C4-2B (cell line): ENCODE measurements at regions not wholly inside any gene's neighbourhood (a gene's known extent, or its start where the extent isn't known, plus 50 kb on each side); places are given as distances from the start of the nearest gene placed in this dataset.
A peak's percentile ranks its signal among the peaks of the same experiment; 100 is the strongest.
"Not testable (repeated sequence)": the region's sequence is repeated elsewhere in the genome, so short reads cannot be mapped to it uniquely, and the experiment has no call there.

ENCODE experiments used
- H3K27ac ChIP-seq: fragments of 450-650 bp; 2 replicates; pipeline ENCODE4 v1.5.1; 2017
- CTCF ChIP-seq: fragments of 450-650 bp; conservative IDR thresholded peaks from 2 replicates; pipeline ENCODE4 v1.5.1; 2017; ENCODE audit warnings: mild to moderate bottlenecking
- ZFX ChIP-seq: fragments of 450-650 bp; IDR thresholded peaks from 2 replicates; pipeline ENCODE4 v1.6.1; 2017

- no peak overlapping the region for H3K27ac ChIP-seq
- no peak for TF ChIP-seq CTCF
- no peak for TF ChIP-seq ZFX
Measured at GRCh38 chr5:101539315-101539714, 636.2 kb upstream of the ST8SIA4 start.

- no peak overlapping the region for H3K27ac ChIP-seq
- TF ChIP-seq CTCF (no peak), ZFX (no peak)
Measured at GRCh38 chr5:101535626-101536025, 632.5 kb upstream of the ST8SIA4 start.

- TF ChIP-seq CTCF (peak; percentile 12; the same call in 1 of the 2 replicates), ZFX (no peak)
- H3K27ac ChIP-seq, result no peak overlapping the region
Measured at GRCh38 chr5:101534491-101535110, 631.5 kb upstream of the ST8SIA4 start.

GRCh38 chr5:101532430-101532829 lies 629.3 kb upstream of the ST8SIA4 start:
- no peak overlapping the region for H3K27ac ChIP-seq
- TF ChIP-seq CTCF, result no peak
- TF ChIP-seq ZFX, result no peak

- TF ChIP-seq ZFX (no peak), CTCF (no peak)
- no peak overlapping the region for H3K27ac ChIP-seq
Measured at GRCh38 chr5:101531026-101531425, 627.9 kb upstream of the ST8SIA4 start.

GRCh38 chr5:101529094-101529493 lies 626.0 kb upstream of the ST8SIA4 start:
- not testable (repeated sequence) for H3K27ac ChIP-seq

GRCh38 chr5:101520417-101520816 lies 617.3 kb upstream of the ST8SIA4 start:
- no peak overlapping the region for H3K27ac ChIP-seq
- TF ChIP-seq CTCF (no peak), ZFX (no peak)

GRCh38 chr5:101517795-101518194 lies 614.7 kb upstream of the ST8SIA4 start:
- TF ChIP-seq ZFX (no peak), CTCF (no peak)
- H3K27ac ChIP-seq, result no peak overlapping the region
